ENCODE measurements at regions not wholly inside any gene's neighbourhood (a gene's known extent, or its start where the extent isn't known, plus 50 kb on each side); places are given as distances from the start of the nearest gene placed in this dataset.

GRCh38 chr7:130951303-130951975 lies 217.4 kb upstream of the KLF14 start:
- POLR2A ChIA-PET: interaction anchor here (1.1 to 1.9 kb wide), 2 partner anchors 10 to 60 kb away, joined by 3 to 9 read pairs; no protein-coding TSS in a partner anchor
- intact Hi-C loops (cut with DNase I, micrococcal nuclease): loop anchor here in 1 of 2 experiments (10.0 kb wide), 1 partner anchor 57 kb away; no protein-coding TSS in a partner anchor
- no peaks in the 10 kb centered on the region for H3K9me3 Mint-ChIP-seq
- CTCF ChIA-PET: interaction anchor here (0.6 to 1.8 kb wide), 2 partner anchors 11 to 54 kb away, joined by 3 to 5 read pairs; no protein-coding TSS in a partner anchor
- no peak overlapping the region for H3K4me3 Mint-ChIP-seq
- DNase-seq (peak in 3 of 14 experiments; percentile 74 to 83 (median 78)), ATAC-seq (ENCODE audit: poor library complexity) (peak; percentile 50)
- H3K27ac Mint-ChIP-seq: no peak overlapping the region
- peaks cover 39% of the 10 kb centered on the region for H3K36me3 ChIP-seq (ENCODE audit: insufficient read depth, low read length)
- peak overlapping the region; percentile 11 for H3K4me3 ChIP-seq (ENCODE audit: low read length)
- H3K4me1 ChIP-seq (ENCODE audit: insufficient read depth, low read length): peaks cover 66% of the 10 kb centered on the region
- H3K27ac ChIP-seq (ENCODE audit: low read depth in 1 of 2, low read length in 2 of 2): peak overlapping the region; percentile 33 to 87
- no peaks in the 10 kb centered on the region for H3K27me3 Mint-ChIP-seq
- no peaks in the 10 kb centered on the region for H3K27me3 ChIP-seq (ENCODE audit: control insufficient read depth in 1 of 2, insufficient read depth in 2 of 2, low read length in 2 of 2)
- peaks cover 42% of the 10 kb centered on the region for H3K36me3 Mint-ChIP-seq (ENCODE audit: low read depth)
- no peaks in the 10 kb centered on the region for H3K9me3 ChIP-seq (ENCODE audit: control insufficient read depth in 1 of 2, insufficient read depth in 1 of 2, low read length in 2 of 2)
- no peak for TF ChIP-seq CTCF (IDR thresholded peaks at IDR 0.05)
- peaks cover 20% of the 10 kb centered on the region for H3K4me1 Mint-ChIP-seq (ENCODE audit: low read depth)

DNA sequence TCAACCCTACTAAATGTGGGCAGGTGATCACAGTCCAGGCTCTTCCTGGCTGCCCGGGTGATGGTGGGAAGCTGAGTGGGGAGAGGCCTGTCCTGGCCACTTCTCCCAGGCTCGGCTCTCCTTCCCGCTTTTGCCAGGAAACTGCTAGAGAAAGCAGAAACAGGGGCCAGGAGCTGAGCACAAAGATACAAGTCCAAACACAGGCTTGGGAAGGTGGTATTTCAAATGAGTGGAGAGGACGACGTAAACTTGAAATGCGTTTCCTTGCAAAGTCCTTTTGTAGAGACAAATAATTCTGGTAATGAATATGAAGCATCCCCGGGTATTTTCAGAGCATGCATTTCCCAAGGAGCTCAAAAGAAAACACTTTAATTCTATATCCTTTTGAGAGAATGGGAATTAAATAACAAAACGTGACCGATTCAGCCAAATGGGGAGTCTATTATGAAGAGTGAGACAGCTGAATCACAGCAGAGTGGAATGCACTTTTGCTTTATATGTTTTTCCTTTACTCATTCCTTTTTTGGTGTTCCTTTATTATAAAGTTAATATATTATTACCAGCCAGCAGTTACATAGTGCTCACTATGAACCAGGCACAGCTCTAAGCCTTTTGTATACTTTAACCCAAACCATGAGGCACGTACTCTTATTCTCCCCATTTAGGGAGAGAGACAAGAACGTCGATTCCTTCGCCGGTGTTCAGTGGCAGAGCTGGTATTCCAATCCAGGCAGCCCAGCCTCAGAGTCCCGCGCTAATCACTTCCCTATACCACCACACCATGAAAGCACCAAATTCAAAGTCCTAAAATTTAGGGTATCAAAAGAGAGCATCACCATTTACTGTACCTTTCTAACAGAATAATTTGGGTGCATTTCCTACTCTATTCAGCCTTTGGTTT lies 218.2 kb upstream of the KLF14 start:
- no peaks in the 10 kb centered on the region for H3K9me3 ChIP-seq (ENCODE audit: control insufficient read depth in 1 of 2, insufficient read depth in 1 of 2, low read length in 2 of 2)
- peak overlapping the region; percentile 33 to 87 for H3K27ac ChIP-seq (ENCODE audit: low read depth in 1 of 2, low read length in 2 of 2)
- H3K27me3 ChIP-seq (ENCODE audit: control insufficient read depth in 1 of 2, insufficient read depth in 2 of 2, low read length in 2 of 2): no peaks in the 10 kb centered on the region
- Mint-ChIP-seq H3K27me3 (no peaks in the 10 kb centered on the region), H3K27ac (no peak overlapping the region), H3K4me3 (peak overlapping the region; percentile 71), H3K36me3 (ENCODE audit: low read depth) (peaks cover 46% of the 10 kb centered on the region), H3K9me3 (no peaks in the 10 kb centered on the region), H3K4me1 (ENCODE audit: low read depth) (peaks cover 13% of the 10 kb centered on the region)
- ATAC-seq (ENCODE audit: poor library complexity): no peak
- H3K36me3 ChIP-seq (ENCODE audit: insufficient read depth, low read length): peaks cover 41% of the 10 kb centered on the region
- no peak for DNase-seq
- TF ChIP-seq CTCF (IDR thresholded peaks at IDR 0.05): no peak
- H3K4me1 ChIP-seq (ENCODE audit: insufficient read depth, low read length): peaks cover 70% of the 10 kb centered on the region
- ChIA-PET POLR2A (interaction anchor here (0.6 to 1.9 kb wide), 5 partner anchors 8 to 60 kb away, joined by 3 to 9 read pairs (median 4); no protein-coding TSS in a partner anchor), CTCF (interaction anchor here (0.6 to 1.8 kb wide), 2 partner anchors 10 to 55 kb away, joined by 3 to 5 read pairs; no protein-coding TSS in a partner anchor)
- intact Hi-C loops (cut with DNase I, micrococcal nuclease): loop anchor here in 1 of 2 experiments (10.0 kb wide), 1 partner anchor 57 kb away; no protein-coding TSS in a partner anchor
- H3K4me3 ChIP-seq (ENCODE audit: low read length): peak overlapping the region; percentile 19

DNA sequence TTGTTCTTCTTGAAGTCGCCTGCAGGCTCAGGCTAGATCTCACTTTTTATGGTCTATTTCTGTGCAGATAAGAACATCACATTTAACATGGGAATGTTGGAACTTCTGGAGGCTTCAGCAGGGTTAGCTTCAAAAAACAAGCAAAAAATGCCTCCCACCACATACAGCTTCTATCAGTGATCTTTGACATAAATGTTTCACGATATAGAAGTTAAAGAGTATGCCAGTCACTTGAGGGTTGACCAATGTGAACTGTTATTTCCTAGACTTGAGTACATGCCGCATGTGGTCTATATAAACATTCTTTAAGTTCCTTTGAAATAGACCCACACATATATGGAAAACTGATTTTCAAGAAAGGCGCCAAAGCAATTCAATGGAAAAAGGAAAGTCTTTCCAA lies 219.2 kb upstream of the KLF14 start:
- ATAC-seq (ENCODE audit: poor library complexity): no peak

More for the DNA sequence above, 219.2 kb upstream of the KLF14 start:
- Histone ChIP-seq H3K27me3 (ENCODE audit: control insufficient read depth in 1 of 2, insufficient read depth in 2 of 2, low read length in 2 of 2) (no peaks in the 10 kb centered on the region), H3K36me3 (ENCODE audit: insufficient read depth, low read length) (peaks cover 41% of the 10 kb centered on the region), H3K9me3 (ENCODE audit: control insufficient read depth in 1 of 2, insufficient read depth in 1 of 2, low read length in 2 of 2) (no peaks in the 10 kb centered on the region), H3K4me3 (ENCODE audit: low read length) (peak overlapping the region; percentile 9), H3K4me1 (ENCODE audit: insufficient read depth, low read length) (peaks cover 73% of the 10 kb centered on the region), H3K27ac (ENCODE audit: low read depth in 1 of 2, low read length in 2 of 2) (peak overlapping the region in 1 of 2 donors; percentile 87)
- peaks cover 3% of the 10 kb centered on the region for H3K4me1 Mint-ChIP-seq (ENCODE audit: low read depth)
- no peak for TF ChIP-seq CTCF (IDR thresholded peaks at IDR 0.05)
- no peaks in the 10 kb centered on the region for H3K27me3 Mint-ChIP-seq
- ChIA-PET CTCF (interaction anchor here (1.8 kb wide), 1 partner anchor 56 kb away, joined by 5 read pairs; no protein-coding TSS in a partner anchor), POLR2A (no interaction called here)
- H3K27ac Mint-ChIP-seq: no peak overlapping the region
- DNase-seq: no peak
- intact Hi-C loops (cut with DNase I, micrococcal nuclease): loop anchor here in 1 of 2 experiments (10.0 kb wide), 1 partner anchor 58 kb away; no protein-coding TSS in a partner anchor
- H3K36me3 Mint-ChIP-seq (ENCODE audit: low read depth): peaks cover 43% of the 10 kb centered on the region
- H3K4me3 Mint-ChIP-seq: peak overlapping the region; percentile 61
- no peaks in the 10 kb centered on the region for H3K9me3 Mint-ChIP-seq
